Hepatic stellate cell (primary cell): ENCODE measurements at regions not wholly inside any gene's neighbourhood (a gene's known extent, or its start where the extent isn't known, plus 50 kb on each side); places are given as distances from the start of the nearest gene placed in this dataset.
"Not testable (repeated sequence)": the region's sequence is repeated elsewhere in the genome, so short reads cannot be mapped to it uniquely, and the experiment has no call there.

Source experiments
- DNase-seq: peaks from one replicate; pipeline ENCODE4 v3.0.0; 2011; ENCODE audit warnings: low spot score

- DNase-seq, result no peak
These were observed 92.6 kb downstream of the KIF26A start for GRCh38 chr14:104230946-104231345.

- no peak for DNase-seq
These were observed 93.7 kb downstream of the KIF26A start for GRCh38 chr14:104232070-104232484.

- DNase-seq, result not testable (repeated sequence)
These were observed 95.8 kb downstream of the KIF26A start for GRCh38 chr14:104234007-104234786.

- no peak for DNase-seq
These were observed 97.3 kb downstream of the KIF26A start for GRCh38 chr14:104235686-104236085.

- DNase-seq, result no peak
These were observed 99.5 kb downstream of the KIF26A start for GRCh38 chr14:104237651-104238423.

GRCh38 chr14:104238424-104239184 lies 100.2 kb downstream of the KIF26A start:
- DNase-seq, result no peak

GRCh38 chr14:104239185-104239775 lies 100.9 kb downstream of the KIF26A start:
- DNase-seq, result no peak

GRCh38 chr14:104239861-104240301 lies 101.5 kb downstream of the KIF26A start:
- no peak for DNase-seq

- DNase-seq, result no peak
These were observed 102.2 kb downstream of the KIF26A start for GRCh38 chr14:104240434-104241157.

- DNase-seq, result no peak
These were observed 104.8 kb downstream of the KIF26A start for GRCh38 chr14:104243200-104243599.

GRCh38 chr14:104244221-104245011 lies 106.0 kb downstream of the KIF26A start:
- no peak for DNase-seq

- no peak for DNase-seq
These were observed 106.7 kb downstream of the KIF26A start for GRCh38 chr14:104245075-104245474.

GRCh38 chr14:104245723-104246122 lies 107.3 kb downstream of the KIF26A start:
- DNase-seq, result no peak

- DNase-seq, result no peak
These were observed 108.3 kb downstream of the KIF26A start for GRCh38 chr14:104246401-104247335.

- DNase-seq, result no peak
These were observed 109.2 kb downstream of the KIF26A start for GRCh38 chr14:104247336-104248202.

GRCh38 chr14:104248203-104249055 lies 110.0 kb downstream of the KIF26A start:
- DNase-seq, result no peak

GRCh38 chr14:104249089-104249488 lies 110.7 kb downstream of the KIF26A start:
- no peak for DNase-seq
